ENCODE measurements at regions not wholly inside any gene's neighbourhood (a gene's known extent, or its start where the extent isn't known, plus 50 kb on each side); places are given as distances from the start of the nearest gene placed in this dataset.

- DNase-seq: no peak
These were observed 207.9 kb downstream of the ERMARD start for GRCh38 chr6:169959136-169960002.

GRCh38 chr6:169958510-169958909 lies 207.1 kb downstream of the ERMARD start:
- DNase-seq: no peak

DNA sequence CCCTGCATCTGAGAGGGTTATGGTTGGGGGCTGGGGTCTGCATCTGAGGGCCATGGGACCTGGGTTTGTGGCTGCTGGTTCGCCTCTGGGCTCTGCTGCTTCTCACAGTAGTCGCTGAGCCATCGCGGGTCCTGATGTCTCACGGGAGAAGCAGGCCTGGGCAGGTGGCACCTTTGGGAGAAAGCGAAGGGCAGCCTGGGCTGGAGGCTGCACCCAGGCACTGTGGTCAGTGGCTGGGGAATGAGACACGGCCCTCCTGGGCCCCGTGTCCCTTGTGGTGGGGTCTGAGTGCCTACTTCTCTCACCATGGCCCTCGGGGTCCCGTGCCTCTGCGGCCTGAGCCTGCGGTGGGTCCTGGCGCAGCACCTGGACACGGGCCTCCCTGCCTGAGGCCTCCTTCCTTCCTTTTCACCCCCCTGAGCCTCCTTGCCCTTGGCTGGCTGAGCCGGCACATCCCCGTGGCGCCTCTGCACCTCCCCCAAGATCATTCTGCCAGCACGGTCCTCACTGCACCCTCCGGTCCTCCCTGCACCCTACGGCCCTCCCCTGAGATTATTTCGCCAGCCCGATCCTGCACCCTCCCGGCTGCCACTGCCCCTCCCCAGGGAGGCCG lies 206.0 kb downstream of the ERMARD start:
- no peak for DNase-seq

DNA sequence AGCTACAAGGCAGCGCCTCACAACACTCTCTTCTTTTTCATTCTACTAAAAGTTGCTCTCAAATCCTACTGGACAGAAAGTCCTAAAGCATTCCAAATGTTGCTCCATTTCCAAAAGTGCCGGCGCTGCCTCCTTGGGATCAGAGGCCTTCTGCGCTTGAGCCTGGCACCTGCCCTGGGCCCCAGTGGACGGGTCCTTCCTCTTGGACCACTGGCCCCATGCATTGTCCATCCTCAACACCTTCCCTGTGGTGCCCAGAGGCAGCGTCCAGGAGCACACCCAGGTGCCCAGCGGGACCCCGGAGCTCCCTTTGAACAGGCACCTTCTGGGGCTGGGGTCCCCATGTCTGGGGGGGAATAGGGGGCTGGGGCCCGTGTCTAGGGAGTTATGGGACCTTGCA lies 205.2 kb downstream of the ERMARD start:
- DNase-seq: no peak

DNA sequence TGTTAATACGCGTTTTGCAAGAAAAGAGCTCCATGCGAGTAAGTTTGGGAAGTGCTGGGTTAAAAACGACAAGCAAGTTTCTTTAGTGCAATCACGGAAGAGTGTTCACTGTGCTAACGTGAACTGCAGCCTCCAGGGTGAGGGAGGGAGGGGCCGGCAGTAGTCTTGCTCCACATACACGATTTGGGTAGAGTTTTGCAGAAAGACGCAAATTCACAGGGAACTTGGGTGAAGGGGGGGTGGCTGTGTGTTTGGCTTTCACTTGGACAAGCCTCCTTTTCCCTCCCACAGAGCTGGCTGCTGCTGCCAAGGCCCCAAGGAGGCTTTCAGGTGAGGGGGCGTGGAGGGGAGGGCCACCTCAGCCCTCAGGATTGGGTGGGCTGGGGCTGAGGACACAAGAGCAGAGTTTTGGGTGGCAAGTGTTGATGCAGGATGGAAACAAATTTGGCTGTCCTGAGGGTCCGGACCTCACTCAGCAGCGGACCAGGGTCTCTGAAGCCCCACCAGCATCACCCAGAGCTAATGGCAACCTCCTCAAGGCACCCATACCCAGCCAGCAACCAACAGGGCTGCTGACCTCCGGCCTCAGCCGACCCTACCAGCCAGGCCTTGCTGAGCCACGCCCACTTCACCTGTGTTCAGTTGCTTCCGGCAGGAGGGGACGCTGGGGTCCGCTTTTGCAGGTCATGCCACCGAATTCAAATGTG lies 204.5 kb downstream of the ERMARD start:
- no peak for DNase-seq

- DNase-seq: no peak
These were observed 203.6 kb downstream of the ERMARD start for GRCh38 chr6:169954977-169955376.

DNA sequence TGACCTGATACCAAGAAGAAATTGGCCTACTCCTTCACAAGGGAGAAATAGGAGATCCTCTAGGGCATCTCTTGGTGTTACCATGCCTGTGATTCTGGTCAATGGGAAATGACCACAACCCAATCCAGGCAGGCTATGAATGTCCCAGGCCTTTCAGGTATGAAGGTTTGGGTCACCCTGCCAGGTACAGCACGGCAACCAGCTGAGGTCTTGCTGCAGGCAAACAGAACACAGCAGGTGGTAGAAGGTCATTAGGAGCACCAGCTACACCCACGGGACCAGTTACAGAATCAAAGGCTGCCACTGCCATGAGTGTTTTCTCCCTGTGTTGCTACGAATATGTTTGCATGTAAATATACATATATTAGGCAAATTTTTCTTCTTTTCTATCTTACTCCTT lies 202.3 kb downstream of the ERMARD start:
- no peak for DNase-seq

DNA sequence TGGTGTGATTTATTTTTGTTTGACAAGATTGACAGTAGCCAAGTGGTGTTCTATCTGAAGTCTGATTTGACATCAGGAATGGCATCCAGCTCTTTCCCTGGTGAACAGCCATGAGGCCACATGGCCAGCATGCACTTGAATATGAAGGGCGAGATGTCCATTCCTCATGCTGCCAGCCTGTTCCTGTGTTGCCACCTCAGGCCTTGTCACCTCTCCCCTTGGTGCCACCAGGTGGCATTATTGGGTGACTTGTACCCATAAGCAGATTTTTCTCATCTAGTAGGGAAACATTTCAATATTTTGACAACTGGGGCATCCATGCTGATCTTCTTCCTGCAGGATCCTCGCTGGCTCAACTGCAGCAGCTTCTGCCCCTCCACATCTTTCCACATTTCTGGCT lies 199.1 kb downstream of the ERMARD start:
- DNase-seq: no peak

- no peak for DNase-seq
These were observed 198.2 kb downstream of the ERMARD start for GRCh38 chr6:169949511-169950097.

DNA sequence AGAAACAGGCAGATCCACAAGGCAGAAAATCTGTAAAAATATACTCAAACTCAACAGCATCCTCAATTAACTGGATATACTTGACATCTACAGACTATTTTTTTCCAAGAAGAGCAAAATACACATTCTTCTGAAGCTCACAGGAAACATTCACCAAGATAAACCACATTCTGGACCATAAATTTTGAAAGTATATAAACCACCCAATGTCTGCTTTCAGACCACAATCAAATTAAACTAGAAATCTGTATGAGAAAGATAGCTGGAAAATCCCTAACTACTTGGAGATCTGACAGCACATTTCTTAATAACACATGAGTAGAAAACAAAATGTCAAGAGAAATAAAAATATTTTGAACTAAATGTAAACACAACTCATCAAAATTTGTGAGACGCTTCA lies 195.5 kb downstream of the ERMARD start:
- DNase-seq: no peak

- DNase-seq: no peak
These were observed 193.7 kb downstream of the ERMARD start for GRCh38 chr6:169945117-169945516.

- DNase-seq: no peak
These were observed 193.0 kb downstream of the ERMARD start for GRCh38 chr6:169944415-169944814.

DNA sequence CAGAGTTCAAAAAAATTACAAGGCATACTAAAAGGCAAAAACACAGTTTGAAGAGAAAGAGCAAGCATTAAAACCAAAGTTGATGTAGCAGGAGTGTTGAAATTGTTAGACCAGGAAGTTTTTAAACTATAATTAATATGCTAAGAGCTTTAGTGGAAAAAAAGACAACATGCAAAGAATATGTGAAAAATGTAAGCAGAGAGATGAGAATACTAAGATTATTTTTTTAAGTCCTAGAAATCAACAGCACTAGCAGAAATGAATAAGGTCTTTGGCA lies 192.6 kb downstream of the ERMARD start:
- DNase-seq: no peak

- DNase-seq: no peak
These were observed 192.0 kb downstream of the ERMARD start for GRCh38 chr6:169943241-169944060.

DNA sequence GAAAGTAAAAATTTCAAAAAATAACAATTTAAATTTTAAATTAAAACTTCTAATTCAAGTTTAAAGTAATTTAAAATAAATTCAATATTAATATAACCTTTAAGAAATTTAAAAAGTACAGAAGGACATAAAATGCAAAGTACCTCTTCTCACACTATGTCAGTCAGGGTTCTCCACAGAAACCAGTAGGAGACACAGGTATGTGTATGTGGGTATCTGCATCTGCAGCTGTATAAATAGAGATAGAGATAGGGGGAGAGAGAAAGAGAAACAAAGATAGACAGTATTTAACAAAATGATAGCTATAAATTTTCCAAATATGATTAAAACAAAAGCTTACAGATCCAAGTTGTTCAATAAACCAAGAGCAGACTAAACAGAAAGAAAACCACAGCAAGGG lies 190.8 kb downstream of the ERMARD start:
- DNase-seq: no peak

GRCh38 chr6:169940481-169941271 lies 189.3 kb downstream of the ERMARD start:
- no peak for DNase-seq

DNA sequence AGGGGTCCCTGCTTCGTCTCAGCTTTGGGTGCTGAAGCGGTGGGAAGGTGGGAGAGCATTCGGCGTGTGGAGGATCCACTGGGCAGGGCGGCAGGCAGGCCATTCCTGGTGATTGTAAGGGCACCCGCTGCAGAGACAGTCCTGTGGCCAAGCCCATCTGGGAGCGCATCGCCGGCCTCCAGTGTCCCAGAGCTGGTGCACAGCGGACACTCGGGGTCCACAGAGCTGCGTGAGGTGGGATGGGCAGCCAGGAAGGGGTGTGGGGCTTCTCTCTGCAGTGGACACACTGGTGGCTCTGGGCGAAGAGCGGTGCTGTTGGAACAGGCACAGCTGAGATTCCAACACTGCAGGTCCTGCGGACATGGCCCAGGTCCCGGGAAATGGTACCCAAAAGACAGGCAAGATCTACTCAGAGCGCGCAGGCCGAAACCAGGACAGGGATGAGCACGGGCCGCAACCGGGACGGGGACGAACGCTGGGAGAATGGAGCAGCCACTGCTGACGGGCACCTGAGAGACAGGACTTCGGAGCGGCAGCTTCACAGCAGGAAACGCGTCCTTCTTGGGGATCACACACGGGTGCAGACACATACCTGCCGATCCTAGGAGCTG lies 188.2 kb downstream of the ERMARD start:
- no peak for DNase-seq

DNA sequence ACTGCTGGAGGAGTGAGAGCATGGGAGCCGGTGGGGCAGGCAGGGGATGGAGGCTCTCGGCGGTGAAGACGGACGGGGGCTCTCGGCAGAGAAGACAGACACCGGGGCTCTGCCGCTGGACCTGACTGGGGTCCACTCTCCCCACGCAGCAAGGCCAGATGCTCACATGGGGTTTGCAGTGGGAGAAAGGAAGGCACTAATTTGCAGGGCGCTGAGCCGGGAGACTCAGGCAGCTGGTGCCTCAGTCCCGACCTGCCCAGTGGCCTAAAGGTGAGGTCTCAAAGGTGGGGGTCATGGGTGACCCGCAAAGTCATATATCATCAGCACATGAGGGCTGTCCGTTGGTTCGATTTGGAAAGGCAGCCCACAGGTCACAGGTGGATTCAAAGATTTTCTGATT lies 187.3 kb downstream of the ERMARD start:
- DNase-seq: no peak

- no peak for DNase-seq
These were observed 186.9 kb downstream of the ERMARD start for GRCh38 chr6:169938262-169938701.

GRCh38 chr6:169937389-169938261 lies 186.2 kb downstream of the ERMARD start:
- DNase-seq: no peak

All from KG1 (cell line).